Lower leg skin (tissue), 4 donors: ENCODE measurements at regions not wholly inside any gene's neighbourhood (a gene's known extent, or its start where the extent isn't known, plus 50 kb on each side); places are given as distances from the start of the nearest gene placed in this dataset.

ENCODE experiments used
- DNase-seq, 2 donors: peaks; one replicate each; pipeline ENCODE4 v3.0.0-alpha.2; 2019; ENCODE audit warnings: low spot score in 2 of 2
- H3K4me3 ChIP-seq: fragments of 200-600 bp; sonication (generic); 2 replicates; pipeline ENCODE4 v1.5.1; 2017; ENCODE audit warnings: mild to moderate bottlenecking, low read depth; ENCODE audit not compliant: poor library complexity, severe bottlenecking
- CTCF ChIP-seq, 3 donors: fragments of 450-650 bp; IDR thresholded peaks; one replicate each; pipeline ENCODE4 v1.5.1; 2016; ENCODE audit warnings: antibody characterized with exemption in 3 of 3, mild to moderate bottlenecking in 3 of 3, moderate library complexity in 2 of 3
- POLR2A ChIP-seq, 2 donors: fragments of 450-650 bp; IDR thresholded peaks; one replicate each; pipeline ENCODE4 v1.6.1; 2016 to 2017; ENCODE audit warnings: antibody characterized with exemption in 2 of 2, mild to moderate bottlenecking in 1 of 2, moderate library complexity in 1 of 2
- WGBS, 2 donors: methylation state at CpG; one replicate each; pipeline ENCODE4 v1.1.5; 2018; 5-methylcytosine and 5-hydroxymethylcytosine counted together
- intact Hi-C: fragments of 100-400 bp; cut with DNase I; formaldehyde crosslinking; loops from one replicate; pipeline ENCODE4 v1.15.0; 2023; ENCODE audit warnings: low total_unique reads

GRCh38 chrX:39709364-39709763, 388.4 kb downstream of the BCOR start:
- H3K4me3 ChIP-seq: no peak overlapping the region
- intact Hi-C loops: no loop called here
- WGBS, 2 donors: 93 to 100% methylated on average over 1 of the region's 1 CpG
- TF ChIP-seq CTCF (IDR thresholded peaks at IDR 0.05) (no peak), POLR2A (IDR thresholded peaks at IDR 0.05) (no peak)
- no peak for DNase-seq

- H3K4me3 ChIP-seq: no peak overlapping the region
- intact Hi-C loops: no loop called here
- WGBS, 2 donors: 94 to 100% methylated on average over 2 of the region's 2 CpGs
- TF ChIP-seq POLR2A (IDR thresholded peaks at IDR 0.05): no peak
- no peak for DNase-seq
Observed at GRCh38 chrX:39709812-39710211, 387.9 kb downstream of the BCOR start.

GRCh38 chrX:39710776-39711175, 387.0 kb downstream of the BCOR start:
- WGBS, 2 donors: 70 to 75% methylated on average over 1 of the region's 1 CpG
- TF ChIP-seq POLR2A (IDR thresholded peaks at IDR 0.05): no peak
- no peak for TF ChIP-seq CTCF (IDR thresholded peaks at IDR 0.05)
- no peak overlapping the region for H3K4me3 ChIP-seq
- intact Hi-C loops: no loop called here
- peak in 1 of 2 donors; percentile 8 for DNase-seq

GRCh38 chrX:39714471-39714870, 383.3 kb downstream of the BCOR start:
- intact Hi-C loops: no loop called here
- 90 to 95% methylated on average over 5 to 6 of the region's 6 CpGs for WGBS, 2 donors
- TF ChIP-seq CTCF (IDR thresholded peaks at IDR 0.05): no peak
- no peak for TF ChIP-seq POLR2A (IDR thresholded peaks at IDR 0.05)

GRCh38 chrX:39716401-39716800, 381.4 kb downstream of the BCOR start:
- TF ChIP-seq POLR2A (IDR thresholded peaks at IDR 0.05): no peak
- TF ChIP-seq CTCF (IDR thresholded peaks at IDR 0.05): no peak
- DNase-seq: peak in 1 of 2 donors; percentile 42
- intact Hi-C loops: no loop called here
- 72 to 86% methylated on average over 8 of the region's 8 CpGs for WGBS, 2 donors
- no peak overlapping the region for H3K4me3 ChIP-seq

More at GRCh38 chrX:39714471-39714870, 383.3 kb downstream of the BCOR start:
- no peak overlapping the region for H3K4me3 ChIP-seq
- DNase-seq: peak in 1 of 2 donors; percentile 66

- H3K4me3 ChIP-seq: no peak overlapping the region
- DNase-seq: no peak
- TF ChIP-seq POLR2A (IDR thresholded peaks at IDR 0.05) (no peak), CTCF (IDR thresholded peaks at IDR 0.05) (no peak)
- 80 to 82% methylated on average over 6 of the region's 6 CpGs for WGBS, 2 donors
- intact Hi-C loops: no loop called here
Observed at GRCh38 chrX:39716802-39717540, 380.8 kb downstream of the BCOR start.
